Right lobe of liver (tissue), 6 donors: ENCODE measurements at regions not wholly inside any gene's neighbourhood (a gene's known extent, or its start where the extent isn't known, plus 50 kb on each side); places are given as distances from the start of the nearest gene placed in this dataset.

Source experiments
- ATAC-seq, 4 donors: fragments of 200-7000 bp; cut with Tn5 transposase; one replicate each; pipeline ENCODE4 v1.9.1; 2020; ENCODE audit warnings: mild to moderate bottlenecking in 4 of 4, moderate library complexity in 4 of 4
- DNase-seq, 3 donors: peaks; one replicate each; pipeline ENCODE4 v3.0.0-alpha.2; 2020
- H3K27ac ChIP-seq, 3 donors: fragments of 200-600 bp; one replicate each; pipeline ENCODE4 v1.8.0; 2022
- H3K27me3 ChIP-seq, 2 donors: fragments of 200-600 bp; one replicate each; pipeline ENCODE4 v1.8.0; 2022
- H3K36me3 ChIP-seq, 4 donors: fragments of 200-600 bp; sonication (generic) in 1 of 4; one replicate each; pipeline versions ENCODE4 v1.5.1 to v1.8.0; 2017 to 2022; ENCODE audit warnings: control low read depth in 1 of 4
- H3K4me1 ChIP-seq, 4 donors: fragments of 200-600 bp; sonication (generic) in 1 of 4; one replicate each; pipeline versions ENCODE4 v1.5.1 to v1.8.0; 2017 to 2022; ENCODE audit warnings: control low read depth in 1 of 4
- H3K4me3 ChIP-seq, 3 donors: fragments of 200-600 bp; one replicate each; pipeline ENCODE4 v1.8.0; 2022
- H3K9me3 ChIP-seq, 4 donors: fragments of 200-600 bp; sonication (generic) in 1 of 4; one replicate each; pipeline versions ENCODE4 v1.5.1 to v1.8.0; 2017 to 2022; ENCODE audit warnings: control low read depth in 1 of 4
- POLR2A ChIP-seq: fragments of 450-650 bp; IDR thresholded peaks from one replicate; pipeline ENCODE4 v1.6.1; 2017; ENCODE audit warnings: antibody characterized with exemption, mild to moderate bottlenecking
- WGBS: methylation state at CpG from one replicate; pipeline ENCODE4 v1.1.6; 2018; ENCODE audit warnings: low coverage, low lambda C conversion rate; ENCODE audit not compliant: insufficient coverage; ENCODE audit errors: missing lambda C conversion rate; 5-methylcytosine and 5-hydroxymethylcytosine counted together
- intact Hi-C, 2 donors: fragments of 100-400 bp; cut with DNase I; formaldehyde crosslinking; loops; one replicate each; pipeline versions ENCODE4 v1.11.2 to v1.14.1; 2022
- TF ChIP-seq, protein P1 (sequence below), 4 donors: fragments of 200-600 bp in 3 of 4; fragments of 450-650 bp in 1 of 4; IDR thresholded peaks; one replicate each; pipeline versions ENCODE4 v1.5.1 to v1.8.0; 2016 to 2022; ENCODE audit warnings: antibody characterized with exemption in 4 of 4, mild to moderate bottlenecking in 2 of 4
- donor health status: DM: no; HTN: yes; CAD: no.
- donor health status: DM: no; HTN: no; CAD: no.
- donor health status: DM: no; HTN: no; CAD: no.
- donor health status: DM: no; HTN: yes; CAD: no.
- donor health status: DM: no; HTN: yes; CAD: no.

GRCh38 chr17:83144421-83145357, 65.3 kb downstream of the METRNL start:
- Histone ChIP-seq H3K4me3 (no peak overlapping the region), H3K9me3 (no peaks in the 10 kb centered on the region), H3K36me3 (no peaks in the 10 kb centered on the region), H3K27me3 (no peaks in the 10 kb centered on the region), H3K4me1 (no peaks in the 10 kb centered on the region), H3K27ac (no peak overlapping the region)
- TF ChIP-seq, protein P1, sequence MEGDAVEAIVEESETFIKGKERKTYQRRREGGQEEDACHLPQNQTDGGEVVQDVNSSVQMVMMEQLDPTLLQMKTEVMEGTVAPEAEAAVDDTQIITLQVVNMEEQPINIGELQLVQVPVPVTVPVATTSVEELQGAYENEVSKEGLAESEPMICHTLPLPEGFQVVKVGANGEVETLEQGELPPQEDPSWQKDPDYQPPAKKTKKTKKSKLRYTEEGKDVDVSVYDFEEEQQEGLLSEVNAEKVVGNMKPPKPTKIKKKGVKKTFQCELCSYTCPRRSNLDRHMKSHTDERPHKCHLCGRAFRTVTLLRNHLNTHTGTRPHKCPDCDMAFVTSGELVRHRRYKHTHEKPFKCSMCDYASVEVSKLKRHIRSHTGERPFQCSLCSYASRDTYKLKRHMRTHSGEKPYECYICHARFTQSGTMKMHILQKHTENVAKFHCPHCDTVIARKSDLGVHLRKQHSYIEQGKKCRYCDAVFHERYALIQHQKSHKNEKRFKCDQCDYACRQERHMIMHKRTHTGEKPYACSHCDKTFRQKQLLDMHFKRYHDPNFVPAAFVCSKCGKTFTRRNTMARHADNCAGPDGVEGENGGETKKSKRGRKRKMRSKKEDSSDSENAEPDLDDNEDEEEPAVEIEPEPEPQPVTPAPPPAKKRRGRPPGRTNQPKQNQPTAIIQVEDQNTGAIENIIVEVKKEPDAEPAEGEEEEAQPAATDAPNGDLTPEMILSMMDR (IDR thresholded peaks at IDR 0.05): no peak
- no peak for TF ChIP-seq POLR2A
- intact Hi-C loops: no loop called here
- ATAC-seq (peak in 1 of 4 donors; percentile 24), DNase-seq (no peak)
- 69% methylated on average over 6 of the region's 16 CpGs for WGBS

GRCh38 chr17:83145358-83145738, 65.9 kb downstream of the METRNL start:
- TF ChIP-seq, protein P1 (IDR thresholded peaks at IDR 0.05): no peak
- TF ChIP-seq POLR2A: no peak
- intact Hi-C loops: no loop called here
- H3K36me3 ChIP-seq: no peaks in the 10 kb centered on the region
- no peaks in the 10 kb centered on the region for H3K27me3 ChIP-seq
- H3K27ac ChIP-seq: no peak overlapping the region
- H3K4me3 ChIP-seq: no peak overlapping the region
- no peak for ATAC-seq
- no peaks in the 10 kb centered on the region for H3K9me3 ChIP-seq
- no peak for DNase-seq
- WGBS: 62% methylated on average over 5 of the region's 5 CpGs
- H3K4me1 ChIP-seq: no peaks in the 10 kb centered on the region

DNA sequence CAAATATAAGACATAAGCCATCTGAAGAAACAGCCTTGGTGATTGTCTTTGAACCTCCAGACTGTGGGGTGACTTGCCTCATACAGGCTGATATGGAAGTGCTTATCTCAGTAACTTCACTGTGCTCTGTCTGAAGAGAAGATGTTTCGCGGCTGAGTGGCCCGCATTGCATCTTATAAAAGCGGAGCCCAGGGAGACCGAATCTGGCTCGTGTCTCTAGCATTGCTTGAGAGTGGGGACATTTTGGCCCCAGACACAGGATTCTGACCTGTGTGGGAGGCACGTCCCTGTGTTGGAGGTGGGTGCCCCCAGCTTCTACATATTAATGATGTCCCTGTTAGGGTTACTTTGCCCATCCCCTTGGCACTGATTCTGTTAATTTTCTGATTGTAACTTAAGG, 66.4 kb downstream of the METRNL start:
- ATAC-seq (no peak), DNase-seq (no peak)
- Histone ChIP-seq H3K9me3 (no peaks in the 10 kb centered on the region), H3K27me3 (no peaks in the 10 kb centered on the region), H3K27ac (no peak overlapping the region), H3K4me1 (no peaks in the 10 kb centered on the region), H3K4me3 (no peak overlapping the region), H3K36me3 (no peaks in the 10 kb centered on the region)
- 83% methylated on average over 4 of the region's 7 CpGs for WGBS
- intact Hi-C loops: no loop called here
- TF ChIP-seq, protein P1 (IDR thresholded peaks at IDR 0.05): no peak
- TF ChIP-seq POLR2A: no peak

- no peaks in the 10 kb centered on the region for H3K36me3 ChIP-seq
- H3K27ac ChIP-seq: no peak overlapping the region
- DNase-seq (no peak), ATAC-seq (no peak)
- no peak overlapping the region for H3K4me3 ChIP-seq
- intact Hi-C loops: no loop called here
- 40% methylated on average over 1 of the region's 4 CpGs for WGBS
- H3K9me3 ChIP-seq: no peaks in the 10 kb centered on the region
- no peaks in the 10 kb centered on the region for H3K27me3 ChIP-seq
- H3K4me1 ChIP-seq: no peaks in the 10 kb centered on the region
- TF ChIP-seq, protein P1 (IDR thresholded peaks at IDR 0.05): no peak
- no peak for TF ChIP-seq POLR2A
Observed at GRCh38 chr17:83146347-83146746, 66.9 kb downstream of the METRNL start.
